Fibroblast of lung (primary cell): ENCODE measurements at regions not wholly inside any gene's neighbourhood (a gene's known extent, or its start where the extent isn't known, plus 50 kb on each side); places are given as distances from the start of the nearest gene placed in this dataset.

Experiments used
- EZH2 ChIP-seq: IDR thresholded peaks from 2 replicates; pipeline ENCODE4 v1.5.1; 2012; ENCODE audit warnings: low read length, control low read depth, mild to moderate bottlenecking; ENCODE audit errors: missing control alignments
- TF ChIP-seq, protein P1 (sequence below), 2 donors: IDR thresholded peaks in 1 of 2; conservative IDR thresholded peaks in 1 of 2; 1 replicate in 1 of 2; 2 replicates in 1 of 2; pipeline ENCODE4 v1.5.1; 2011 to 2012; ENCODE audit warnings: low read length in 2 of 2, control low read depth in 1 of 2, inconsistent platforms in 1 of 2, low read depth in 1 of 2, mild to moderate bottlenecking in 1 of 2

GRCh38 chr2:118761771-118762170 is 85.7 kb downstream of the EN1 start:
- TF ChIP-seq, protein P1, sequence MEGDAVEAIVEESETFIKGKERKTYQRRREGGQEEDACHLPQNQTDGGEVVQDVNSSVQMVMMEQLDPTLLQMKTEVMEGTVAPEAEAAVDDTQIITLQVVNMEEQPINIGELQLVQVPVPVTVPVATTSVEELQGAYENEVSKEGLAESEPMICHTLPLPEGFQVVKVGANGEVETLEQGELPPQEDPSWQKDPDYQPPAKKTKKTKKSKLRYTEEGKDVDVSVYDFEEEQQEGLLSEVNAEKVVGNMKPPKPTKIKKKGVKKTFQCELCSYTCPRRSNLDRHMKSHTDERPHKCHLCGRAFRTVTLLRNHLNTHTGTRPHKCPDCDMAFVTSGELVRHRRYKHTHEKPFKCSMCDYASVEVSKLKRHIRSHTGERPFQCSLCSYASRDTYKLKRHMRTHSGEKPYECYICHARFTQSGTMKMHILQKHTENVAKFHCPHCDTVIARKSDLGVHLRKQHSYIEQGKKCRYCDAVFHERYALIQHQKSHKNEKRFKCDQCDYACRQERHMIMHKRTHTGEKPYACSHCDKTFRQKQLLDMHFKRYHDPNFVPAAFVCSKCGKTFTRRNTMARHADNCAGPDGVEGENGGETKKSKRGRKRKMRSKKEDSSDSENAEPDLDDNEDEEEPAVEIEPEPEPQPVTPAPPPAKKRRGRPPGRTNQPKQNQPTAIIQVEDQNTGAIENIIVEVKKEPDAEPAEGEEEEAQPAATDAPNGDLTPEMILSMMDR (conservative IDR thresholded peaks at IDR 0.05 in 1 of 2, IDR thresholded peaks at IDR 0.05 in 1 of 2; ENCODE audit: low read depth in 1 of 2, low read length in 2 of 2): no peak
- no peak for TF ChIP-seq EZH2
